H9 (cell line): ENCODE measurements at regions not wholly inside any gene's neighbourhood (a gene's known extent, or its start where the extent isn't known, plus 50 kb on each side); places are given as distances from the start of the nearest gene placed in this dataset.

Source experiments
- DNase-seq: peaks from one replicate; pipeline ENCODE4 v3.0.0-alpha.2; 2017
- H2AFZ ChIP-seq: one replicate; pipeline ENCODE4 v1.6.1; 2013; ENCODE audit warnings: mild to moderate bottlenecking, low read length, control low read depth, moderate library complexity
- H2AK5ac ChIP-seq: 2 replicates; pipeline ENCODE4 v1.6.1; 2013; ENCODE audit warnings: low read length, control low read depth, mixed read lengths; ENCODE audit not compliant: insufficient read length
- H2BK120ac ChIP-seq: one replicate; pipeline ENCODE4 v1.6.1; 2013; ENCODE audit warnings: low read depth, mild to moderate bottlenecking, low read length, control low read depth, inconsistent platforms; ENCODE audit not compliant: poor library complexity, severe bottlenecking
- H2BK12ac ChIP-seq: 2 replicates; pipeline ENCODE4 v1.6.1; 2013; ENCODE audit warnings: low read length, control low read depth, mixed read lengths, low read depth; ENCODE audit not compliant: insufficient read length
- H2BK15ac ChIP-seq: 2 replicates; pipeline ENCODE4 v1.6.1; 2013; ENCODE audit warnings: low read depth, low read length, control low read depth
- H2BK20ac ChIP-seq: one replicate; pipeline ENCODE4 v1.6.1; 2013; ENCODE audit warnings: low read depth, mild to moderate bottlenecking, low read length, control low read depth, inconsistent platforms; ENCODE audit not compliant: poor library complexity, severe bottlenecking
- H2BK5ac ChIP-seq: 2 replicates; pipeline ENCODE4 v1.6.1; 2013; ENCODE audit warnings: low read length, control low read depth, mixed read lengths; ENCODE audit not compliant: insufficient read length
- H3K14ac ChIP-seq: 2 replicates; pipeline ENCODE4 v1.6.1; 2013; ENCODE audit warnings: low read length, control low read depth; ENCODE audit not compliant: insufficient read depth
- H3K18ac ChIP-seq: 2 replicates; pipeline ENCODE4 v1.6.1; 2013; ENCODE audit warnings: low read depth, mild to moderate bottlenecking, mixed read lengths, low read length, control low read depth; ENCODE audit not compliant: insufficient read length
- H3K23ac ChIP-seq: 2 replicates; pipeline ENCODE4 v1.6.1; 2013; ENCODE audit warnings: low read length, control low read depth, mixed read lengths, low read depth; ENCODE audit not compliant: insufficient read length
- H3K23me2 ChIP-seq: 2 replicates; pipeline ENCODE4 v1.6.1; 2013; ENCODE audit warnings: low read depth, mild to moderate bottlenecking, mixed read lengths, low read length, control low read depth; ENCODE audit not compliant: insufficient read length, poor library complexity, severe bottlenecking
- H3K27ac ChIP-seq: 2 replicates; pipeline ENCODE4 v1.5.1; 2013; ENCODE audit warnings: low read length, control low read depth, mixed read lengths, low read depth; ENCODE audit not compliant: insufficient read length
- H3K27me3 ChIP-seq: 2 replicates; pipeline ENCODE4 v1.6.1; 2013; ENCODE audit warnings: low read length, control low read depth, inconsistent platforms; ENCODE audit not compliant: insufficient read depth
- H3K4ac ChIP-seq: 2 replicates; pipeline ENCODE4 v1.6.1; 2013; ENCODE audit warnings: low read depth, mild to moderate bottlenecking, control low read depth, inconsistent platforms, low read length, moderate library complexity
- H3K4me1 ChIP-seq: 2 replicates; pipeline ENCODE4 v1.6.1; 2013; ENCODE audit warnings: low read length, control low read depth, inconsistent platforms; ENCODE audit not compliant: insufficient read depth
- H3K4me2 ChIP-seq: 2 replicates; pipeline ENCODE4 v1.6.1; 2013; ENCODE audit warnings: low read length, control low read depth, mixed read lengths; ENCODE audit not compliant: insufficient read length, insufficient read depth
- H3K56ac ChIP-seq: 2 replicates; pipeline ENCODE4 v1.6.1; 2013; ENCODE audit warnings: low read depth, mild to moderate bottlenecking, mixed read lengths, low read length, control low read depth; ENCODE audit not compliant: insufficient read length
- H3K79me1 ChIP-seq: 2 replicates; pipeline ENCODE4 v1.6.1; 2013; ENCODE audit warnings: low read depth, mild to moderate bottlenecking, moderate library complexity, low read length, control low read depth, inconsistent platforms; ENCODE audit not compliant: insufficient read depth, poor library complexity, severe bottlenecking
- H3K79me2 ChIP-seq: 2 replicates; pipeline ENCODE4 v1.6.1; 2013; ENCODE audit warnings: low read length, control low read depth, inconsistent platforms; ENCODE audit not compliant: insufficient read depth
- H3K9ac ChIP-seq: 2 replicates; pipeline ENCODE4 v1.6.1; 2013; ENCODE audit warnings: low read length, control low read depth, mixed read lengths; ENCODE audit not compliant: insufficient read length; ENCODE audit errors: extremely low read depth
- H3K9me3 ChIP-seq: one replicate; pipeline ENCODE4 v1.6.1; 2013; ENCODE audit warnings: low read depth, low read length, inconsistent platforms; ENCODE audit not compliant: control insufficient read depth
- H3T11ph ChIP-seq: one replicate; pipeline ENCODE4 v1.6.1; 2013; ENCODE audit warnings: mild to moderate bottlenecking, low read length, control low read depth, inconsistent platforms
- H4K20me1 ChIP-seq: one replicate; pipeline ENCODE4 v1.6.1; 2013; ENCODE audit not compliant: control insufficient read depth, insufficient read length, insufficient read depth
- H4K5ac ChIP-seq: 2 replicates; pipeline ENCODE4 v1.6.1; 2013; ENCODE audit warnings: low read depth, mild to moderate bottlenecking, mixed read lengths, low read length, control low read depth; ENCODE audit not compliant: insufficient read length
- H4K8ac ChIP-seq: replicated peaks from 2 replicates; pipeline ENCODE4 v1.6.1; 2013; ENCODE audit warnings: low read length, control low read depth, mixed read lengths, low read depth; ENCODE audit not compliant: insufficient read length
- H4K91ac ChIP-seq: 2 replicates; pipeline ENCODE4 v1.6.1; 2013; ENCODE audit warnings: low read depth, mild to moderate bottlenecking, moderate library complexity, mixed read lengths, low read length, control low read depth; ENCODE audit not compliant: insufficient read length
- H3K27ac Mint-ChIP-seq, 3 experiments: 2 replicates in 2 of 3; 3 replicates in 1 of 3; pipeline ENCODE4 v1.8.0; 2020 to 2021; ENCODE audit warnings: mixed read lengths in 3 of 3, mild to moderate bottlenecking in 1 of 3, moderate library complexity in 1 of 3
- H3K27me3 Mint-ChIP-seq: 2 replicates; pipeline ENCODE4 v1.8.0; 2021; ENCODE audit warnings: low read depth, mild to moderate bottlenecking, moderate library complexity, mixed read lengths
- H3K36me3 Mint-ChIP-seq, 3 experiments: 2 replicates in 2 of 3; 3 replicates in 1 of 3; pipeline ENCODE4 v1.8.0; 2020 to 2021; ENCODE audit warnings: low read depth in 3 of 3, mixed read lengths in 3 of 3; ENCODE audit not compliant: insufficient read depth in 1 of 3
- H3K4me1 Mint-ChIP-seq, 2 experiments: 2 replicates each; pipeline ENCODE4 v1.8.0; 2020; ENCODE audit warnings: mixed read lengths in 2 of 2
- H3K4me3 Mint-ChIP-seq, 2 experiments: 2 replicates in 1 of 2; 3 replicates in 1 of 2; pipeline ENCODE4 v1.8.0; 2020 to 2021; ENCODE audit warnings: mild to moderate bottlenecking in 2 of 2, mixed read lengths in 2 of 2, moderate library complexity in 1 of 2
- H3K9me3 Mint-ChIP-seq, 2 experiments: 2 replicates in 1 of 2; 3 replicates in 1 of 2; pipeline ENCODE4 v1.8.0; 2020; ENCODE audit warnings: mild to moderate bottlenecking in 2 of 2, mixed read lengths in 2 of 2, moderate library complexity in 1 of 2
- CTCF ChIP-seq: fragments of 200-600 bp; sonication (generic); conservative IDR thresholded peaks from 3 replicates; pipeline ENCODE4 v1.8.0; 2021; ENCODE audit warnings: antibody characterized with exemption, mild to moderate bottlenecking
- WGBS: extraction: QIAGEN DNeasy Blood & Tissue Kit; methylation state at CpG from one replicate; pipeline ENCODE4 v1.1.7; 2013; ENCODE audit warnings: missing lambda C conversion rate, low lambda C conversion rate, mixed read lengths; ENCODE audit not compliant: insufficient read length; ENCODE audit errors: extremely low coverage; 5-methylcytosine and 5-hydroxymethylcytosine counted together

- H3K4me3 Mint-ChIP-seq, result no peak overlapping the region
- Histone ChIP-seq H3T11ph (no peak overlapping the region), H2BK20ac (no peak overlapping the region), H4K5ac (no peak overlapping the region), H2BK12ac (no peak overlapping the region), H3K79me1 (no peaks in the 10 kb centered on the region), H4K8ac (no peak overlapping the region), H2BK5ac (no peak overlapping the region), H3K23ac (no peak overlapping the region), H2BK120ac (no peak overlapping the region), H3K4ac (no peak overlapping the region), H4K20me1 (no peaks in the 10 kb centered on the region), H2AK5ac (no peak overlapping the region), H3K14ac (no peak overlapping the region), H3K18ac (no peak overlapping the region), H3K9me3 (no peaks in the 10 kb centered on the region), H2AFZ (no peak overlapping the region), H4K91ac (no peak overlapping the region), H3K27me3 (no peaks in the 10 kb centered on the region; the same call in 1 of the 2 replicates), H3K27ac (no peak overlapping the region), H3K4me1 (no peaks in the 10 kb centered on the region; the same call in 1 of the 2 replicates), H3K23me2 (no peaks in the 10 kb centered on the region), H3K79me2 (no peaks in the 10 kb centered on the region), H3K4me2 (no peak overlapping the region), H3K56ac (no peak overlapping the region), H2BK15ac (no peak overlapping the region), H3K9ac (no peak overlapping the region)
- TF ChIP-seq CTCF, result no peak
- H3K27ac Mint-ChIP-seq, result no peak overlapping the region
- no peak for DNase-seq
- WGBS, result no CpG with 5 or more reads among the region's 7 CpGs
- H3K9me3 Mint-ChIP-seq, result peaks cover 70 to 78% of the 10 kb centered on the region in 2 experiments
- peaks cover 0 to 1% (median 0%) of the 10 kb centered on the region in 3 experiments; a peak in 2 of 7 replicates for H3K36me3 Mint-ChIP-seq
- H3K27me3 Mint-ChIP-seq, result peaks cover 11% of the 10 kb centered on the region
- peaks cover 7 to 21% of the 10 kb centered on the region in 2 experiments for H3K4me1 Mint-ChIP-seq
Measured at GRCh38 chrX:69101683-69102251, 63.5 kb downstream of the PJA1 start.
